Lower leg skin (tissue), 3 donors: ENCODE measurements at regions not wholly inside any gene's neighbourhood (a gene's known extent, or its start where the extent isn't known, plus 50 kb on each side); places are given as distances from the start of the nearest gene placed in this dataset.

ENCODE experiments used
- POLR2A ChIP-seq, 2 donors: fragments of 450-650 bp; IDR thresholded peaks; one replicate each; pipeline ENCODE4 v1.6.1; 2016 to 2017; ENCODE audit warnings: antibody characterized with exemption in 2 of 2, mild to moderate bottlenecking in 1 of 2, moderate library complexity in 1 of 2
- TF ChIP-seq, protein P1 (sequence below), 3 donors: fragments of 450-650 bp; IDR thresholded peaks; one replicate each; pipeline ENCODE4 v1.5.1; 2016; ENCODE audit warnings: antibody characterized with exemption in 3 of 3, mild to moderate bottlenecking in 3 of 3, moderate library complexity in 2 of 3

DNA sequence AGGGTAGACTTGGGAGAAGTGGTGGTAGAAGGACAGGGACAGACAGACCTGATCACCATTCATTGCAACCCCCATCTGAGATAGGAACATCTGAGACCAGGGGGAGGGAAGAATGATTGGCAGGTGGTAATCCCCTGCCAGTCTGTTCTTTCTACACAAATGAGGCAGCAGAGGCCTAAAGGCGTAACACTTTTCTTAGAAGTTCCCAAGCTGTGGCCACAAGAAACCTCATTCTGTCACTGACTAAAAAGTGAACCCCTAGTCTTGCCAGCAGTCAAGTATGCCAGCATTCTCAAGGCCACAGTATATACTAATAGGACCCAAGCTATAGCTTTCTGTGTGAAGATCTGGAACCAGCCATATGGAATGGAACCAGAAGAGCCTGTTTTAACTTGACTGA is 638.0 kb downstream of the KCNT2 start:
- TF ChIP-seq, protein P1, sequence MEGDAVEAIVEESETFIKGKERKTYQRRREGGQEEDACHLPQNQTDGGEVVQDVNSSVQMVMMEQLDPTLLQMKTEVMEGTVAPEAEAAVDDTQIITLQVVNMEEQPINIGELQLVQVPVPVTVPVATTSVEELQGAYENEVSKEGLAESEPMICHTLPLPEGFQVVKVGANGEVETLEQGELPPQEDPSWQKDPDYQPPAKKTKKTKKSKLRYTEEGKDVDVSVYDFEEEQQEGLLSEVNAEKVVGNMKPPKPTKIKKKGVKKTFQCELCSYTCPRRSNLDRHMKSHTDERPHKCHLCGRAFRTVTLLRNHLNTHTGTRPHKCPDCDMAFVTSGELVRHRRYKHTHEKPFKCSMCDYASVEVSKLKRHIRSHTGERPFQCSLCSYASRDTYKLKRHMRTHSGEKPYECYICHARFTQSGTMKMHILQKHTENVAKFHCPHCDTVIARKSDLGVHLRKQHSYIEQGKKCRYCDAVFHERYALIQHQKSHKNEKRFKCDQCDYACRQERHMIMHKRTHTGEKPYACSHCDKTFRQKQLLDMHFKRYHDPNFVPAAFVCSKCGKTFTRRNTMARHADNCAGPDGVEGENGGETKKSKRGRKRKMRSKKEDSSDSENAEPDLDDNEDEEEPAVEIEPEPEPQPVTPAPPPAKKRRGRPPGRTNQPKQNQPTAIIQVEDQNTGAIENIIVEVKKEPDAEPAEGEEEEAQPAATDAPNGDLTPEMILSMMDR (IDR thresholded peaks at IDR 0.05), result no peak
- no peak for TF ChIP-seq POLR2A (IDR thresholded peaks at IDR 0.05)
